ENCODE measurements at regions not wholly inside any gene's neighbourhood (a gene's known extent, or its start where the extent isn't known, plus 50 kb on each side); places are given as distances from the start of the nearest gene placed in this dataset.

- Histone ChIP-seq H3K27me3 (ENCODE audit: control insufficient read depth, insufficient read depth, low read length) (no peaks in the 10 kb centered on the region), H3K4me3 (ENCODE audit: low read depth in 2 of 2, low read length in 2 of 2) (no peak overlapping the region), H3K27ac (ENCODE audit: low read length) (no peak overlapping the region), H3K36me3 (ENCODE audit: control insufficient read depth, insufficient read depth, low read length) (no peaks in the 10 kb centered on the region), H3K9me3 (ENCODE audit: control insufficient read depth, insufficient read depth, low read depth, low read length) (no peaks in the 10 kb centered on the region), H3K4me1 (ENCODE audit: control insufficient read depth, insufficient read depth, low read length) (no peaks in the 10 kb centered on the region)
- BruUV-seq (replicated peaks): no TSS peak
- POLR2A ChIA-PET: no interaction called here
- CTCF ChIA-PET: no interaction called here
- no peak for ATAC-seq
- in situ Hi-C loops (cut with HindIII; ENCODE audit: low pct_unique_long_range_greater_than_20kb, low sequenced_read_pairs) (no loop called here), intact Hi-C loops (cut with micrococcal nuclease; ENCODE audit: unreplicated experiment) (no loop called here)
- no peak for DNase-seq (ENCODE audit: low read depth, low spot score)
- TF ChIP-seq POLR2AphosphoS5 (IDR thresholded peaks at IDR 0.05; ENCODE audit: low read depth, low read length) (no peak), SIN3A (IDR thresholded peaks at IDR 0.05; ENCODE audit: borderline replicate concordance, insufficient read depth, low read depth, low read length) (no peak), TCF7L2 (IDR thresholded peaks at IDR 0.05; ENCODE audit: low read depth, low read length) (no peak), CTCF (IDR thresholded peaks at IDR 0.05) (no peak), REST (IDR thresholded peaks at IDR 0.05; ENCODE audit: insufficient read depth in 1 of 2, low read depth in 2 of 2, low read length in 1 of 2) (no peak)
Observed at GRCh38 chr7:91567081-91568012, 303.1 kb downstream of the FZD1 start.

GRCh38 chr7:91568138-91568537 lies 303.9 kb downstream of the FZD1 start:
- TF ChIP-seq REST (IDR thresholded peaks at IDR 0.05; ENCODE audit: insufficient read depth in 1 of 2, low read depth in 2 of 2, low read length in 1 of 2) (no peak), TCF7L2 (IDR thresholded peaks at IDR 0.05; ENCODE audit: low read depth, low read length) (no peak), SIN3A (IDR thresholded peaks at IDR 0.05; ENCODE audit: borderline replicate concordance, insufficient read depth, low read depth, low read length) (no peak), CTCF (IDR thresholded peaks at IDR 0.05) (no peak), POLR2AphosphoS5 (IDR thresholded peaks at IDR 0.05; ENCODE audit: low read depth, low read length) (no peak)
- POLR2A ChIA-PET: no interaction called here
- no peaks in the 10 kb centered on the region for H3K27me3 ChIP-seq (ENCODE audit: control insufficient read depth, insufficient read depth, low read length)
- no peaks in the 10 kb centered on the region for H3K36me3 ChIP-seq (ENCODE audit: control insufficient read depth, insufficient read depth, low read length)
- BruUV-seq (replicated peaks): no TSS peak
- H3K4me3 ChIP-seq (ENCODE audit: low read depth in 2 of 2, low read length in 2 of 2): no peak overlapping the region
- in situ Hi-C loops (cut with HindIII; ENCODE audit: low pct_unique_long_range_greater_than_20kb, low sequenced_read_pairs) (no loop called here), intact Hi-C loops (cut with micrococcal nuclease; ENCODE audit: unreplicated experiment) (no loop called here)
- no peak for DNase-seq (ENCODE audit: low read depth, low spot score)
- no peaks in the 10 kb centered on the region for H3K9me3 ChIP-seq (ENCODE audit: control insufficient read depth, insufficient read depth, low read depth, low read length)
- H3K27ac ChIP-seq (ENCODE audit: low read length): no peak overlapping the region
- no peak for ATAC-seq
- CTCF ChIA-PET: no interaction called here
- H3K4me1 ChIP-seq (ENCODE audit: control insufficient read depth, insufficient read depth, low read length): no peaks in the 10 kb centered on the region

Measured in Panc1 (cell line).